NT2/D1 (cell line): ENCODE measurements at regions not wholly inside any gene's neighbourhood (a gene's known extent, or its start where the extent isn't known, plus 50 kb on each side); places are given as distances from the start of the nearest gene placed in this dataset.

Experiments
- SUZ12 ChIP-seq: IDR thresholded peaks from 2 replicates; pipeline ENCODE4 v1.6.1; 2011; ENCODE audit not compliant: insufficient read length, insufficient read depth; ENCODE audit errors: extremely low read depth
- YY1 ChIP-seq: IDR thresholded peaks from 2 replicates; pipeline ENCODE4 v1.6.1; 2011; ENCODE audit not compliant: insufficient read length, insufficient read depth
- ZNF274 ChIP-seq: IDR thresholded peaks from 2 replicates; pipeline ENCODE4 v1.6.1; 2011; ENCODE audit warnings: mild to moderate bottlenecking, low read depth, low read length

DNA sequence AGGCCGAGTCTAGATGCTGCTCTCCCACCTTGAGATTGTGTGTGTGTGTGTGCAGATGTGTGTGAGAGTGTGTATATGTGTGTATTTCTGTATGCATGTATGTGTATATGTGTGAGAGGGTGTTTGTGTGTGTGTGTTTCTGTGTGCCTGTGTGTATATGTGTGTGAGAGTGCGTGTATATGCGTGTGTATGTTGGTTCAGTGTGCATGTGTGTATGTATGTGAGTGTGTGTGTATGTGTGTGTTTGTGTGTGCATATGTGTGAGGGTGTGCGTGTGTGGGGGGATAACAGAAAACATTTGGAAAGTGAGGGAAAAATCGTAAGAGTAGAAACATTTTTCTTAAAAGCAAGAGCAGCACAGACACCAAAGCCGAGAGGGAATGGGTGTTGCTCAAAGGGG lies 309.1 kb downstream of the NDUFA10 start:
- TF ChIP-seq ZNF274 (no peak), YY1 (no peak), SUZ12 (no peak)
